ENCODE measurements at regions not wholly inside any gene's neighbourhood (a gene's known extent, or its start where the extent isn't known, plus 50 kb on each side); places are given as distances from the start of the nearest gene placed in this dataset.

- TF ChIP-seq CTCF (IDR thresholded peaks at IDR 0.05) (no peak), POLR2AphosphoS5 (IDR thresholded peaks at IDR 0.05) (no peak), POLR2A (IDR thresholded peaks at IDR 0.05) (no peak)
Measured at GRCh38 chr10:21452203-21452602, 73.3 kb downstream of the SKIDA1 start.

Measured in breast epithelium (tissue), 3 donors.